HL-60 (cell line): ENCODE measurements at regions not wholly inside any gene's neighbourhood (a gene's known extent, or its start where the extent isn't known, plus 50 kb on each side); places are given as distances from the start of the nearest gene placed in this dataset.
"Not testable (repeated sequence)": the region's sequence is repeated elsewhere in the genome, so short reads cannot be mapped to it uniquely, and the experiment has no call there.

Source experiments
- DNase-seq, 2 experiments: peaks; one replicate each; pipeline ENCODE4 v3.0.0-alpha.2; 2010 to 2020; ENCODE audit warnings: low read depth in 1 of 2, low spot score in 1 of 2
- H3K27ac ChIP-seq: fragments of 250-450 bp; sonication (Bioruptor Pico); replicated peaks from 2 replicates; pipeline ENCODE4 v1.5.1; 2020; ENCODE audit warnings: mild to moderate bottlenecking, moderate library complexity
- H3K27me3 ChIP-seq: fragments of 250-450 bp; sonication (Bioruptor Pico); 2 replicates; pipeline ENCODE4 v1.5.1; 2021; ENCODE audit warnings: mild to moderate bottlenecking, moderate library complexity; ENCODE audit not compliant: insufficient read depth, poor library complexity, severe bottlenecking
- H3K4me3 ChIP-seq: replicated peaks from 2 replicates; pipeline ENCODE4 v1.5.1; 2011; ENCODE audit warnings: mild to moderate bottlenecking, control low read depth, low read length; ENCODE audit not compliant: insufficient read depth
- CTCF ChIP-seq: IDR thresholded peaks from one replicate; pipeline ENCODE4 v1.5.1; 2011; ENCODE audit warnings: low read length, control low read depth, inconsistent platforms; ENCODE audit not compliant: insufficient read depth
- GABPA ChIP-seq: IDR thresholded peaks from 2 replicates; pipeline ENCODE4 v1.6.1; 2012; ENCODE audit warnings: low read depth
- POLR2AphosphoS5 ChIP-seq: IDR thresholded peaks from 2 replicates; pipeline ENCODE4 v1.6.1; 2012; ENCODE audit warnings: low read depth
- REST ChIP-seq: IDR thresholded peaks from 2 replicates; pipeline ENCODE4 v1.6.1; 2012; ENCODE audit warnings: low read depth; ENCODE audit not compliant: insufficient replicate concordance
- SPI1 ChIP-seq: IDR thresholded peaks from 2 replicates; pipeline ENCODE4 v1.6.1; 2012; ENCODE audit warnings: low read depth, mild to moderate bottlenecking, borderline replicate concordance

- Histone ChIP-seq H3K4me3 (no peak overlapping the region), H3K27me3 (no peaks in the 10 kb centered on the region), H3K27ac (no peak overlapping the region)
- DNase-seq = no peak
- no peak for TF ChIP-seq GABPA
- TF ChIP-seq SPI1 = no peak
- no peak for TF ChIP-seq POLR2AphosphoS5
- TF ChIP-seq CTCF = no peak
- TF ChIP-seq REST = no peak
These were observed 346.9 kb upstream of the PSMD7 start for GRCh38 chr16:73949574-73950320.

GRCh38 chr16:73945631-73946030, 351.0 kb upstream of the PSMD7 start:
- H3K4me3 ChIP-seq = no peak overlapping the region
- no peak for DNase-seq
- no peak overlapping the region for H3K27ac ChIP-seq
- no peaks in the 10 kb centered on the region for H3K27me3 ChIP-seq
- TF ChIP-seq GABPA (no peak), SPI1 (no peak), POLR2AphosphoS5 (no peak), REST (no peak), CTCF (no peak)

GRCh38 chr16:73943184-73943583, 353.4 kb upstream of the PSMD7 start:
- not testable (repeated sequence) for H3K4me3 ChIP-seq, H3K27me3 ChIP-seq, H3K27ac ChIP-seq, DNase-seq

- not testable (repeated sequence) for H3K27me3 ChIP-seq, H3K27ac ChIP-seq, DNase-seq, H3K4me3 ChIP-seq
These were observed 355.8 kb upstream of the PSMD7 start for GRCh38 chr16:73940786-73941185.

- TF ChIP-seq REST = no peak
- no peak for TF ChIP-seq CTCF
- no peak for TF ChIP-seq GABPA
- no peak for TF ChIP-seq POLR2AphosphoS5
- TF ChIP-seq SPI1 = no peak
- H3K27ac ChIP-seq = no peak overlapping the region
- H3K27me3 ChIP-seq = no peaks in the 10 kb centered on the region
- H3K4me3 ChIP-seq = no peak overlapping the region
- no peak for DNase-seq
These were observed 372.7 kb upstream of the PSMD7 start for GRCh38 chr16:73923951-73924350.
